NB4 (cell line): ENCODE measurements at regions not wholly inside any gene's neighbourhood (a gene's known extent, or its start where the extent isn't known, plus 50 kb on each side); places are given as distances from the start of the nearest gene placed in this dataset.

ENCODE experiments used
- CTCF ChIP-seq: IDR thresholded peaks from one replicate; pipeline ENCODE4 v1.5.1; 2012; ENCODE audit warnings: low read depth, low read length
- MAX ChIP-seq: IDR thresholded peaks from 2 replicates; pipeline ENCODE4 v1.6.1; 2011; ENCODE audit warnings: low read depth, low read length
- MYC ChIP-seq: IDR thresholded peaks from 2 replicates; pipeline ENCODE4 v1.6.1; 2011; ENCODE audit warnings: low read depth, low read length
- POLR2A ChIP-seq: IDR thresholded peaks from 2 replicates; pipeline ENCODE4 v1.6.1; 2011; ENCODE audit warnings: mild to moderate bottlenecking; ENCODE audit not compliant: insufficient read length; ENCODE audit errors: extremely low read depth

- TF ChIP-seq CTCF = no peak
- no peak for TF ChIP-seq POLR2A
- no peak for TF ChIP-seq MYC
- no peak for TF ChIP-seq MAX
These were observed 190.2 kb downstream of the ACTR3B start for GRCh38 chr7:152949790-152950189.
